MM.1S (cell line): ENCODE measurements at regions not wholly inside any gene's neighbourhood (a gene's known extent, or its start where the extent isn't known, plus 50 kb on each side); places are given as distances from the start of the nearest gene placed in this dataset.

Source experiments
- DNase-seq: peaks from one replicate; pipeline ENCODE4 v3.0.0-alpha.2; 2015
- H2AFZ ChIP-seq: fragments of 300-600 bp; sonication (generic); 2 replicates; pipeline ENCODE4 v1.6.0; 2016; ENCODE audit warnings: antibody characterized with exemption, low read length
- H3F3A ChIP-seq: fragments of 300-600 bp; sonication (generic); 2 replicates; pipeline ENCODE4 v1.6.1; 2016; ENCODE audit warnings: mild to moderate bottlenecking, antibody characterized with exemption, low read length, moderate library complexity, mixed read lengths; ENCODE audit not compliant: insufficient read depth
- H3K27ac ChIP-seq: fragments of 300-600 bp; sonication (generic); 2 replicates; pipeline ENCODE4 v1.5.1; 2016; ENCODE audit warnings: mild to moderate bottlenecking, low read length
- H3K27me3 ChIP-seq: fragments of 300-600 bp; sonication (generic); replicated peaks from 2 replicates; pipeline ENCODE4 v1.6.0; 2016; ENCODE audit warnings: low read length; ENCODE audit not compliant: insufficient read depth
- H3K36me3 ChIP-seq: fragments of 300-600 bp; sonication (generic); replicated peaks from 2 replicates; pipeline ENCODE4 v1.6.1; 2016; ENCODE audit warnings: mild to moderate bottlenecking, low read length, mixed read lengths; ENCODE audit not compliant: insufficient read depth
- H3K4me1 ChIP-seq: fragments of 300-600 bp; sonication (generic); 2 replicates; pipeline ENCODE4 v1.6.1; 2016; ENCODE audit warnings: low read length, mixed read lengths
- H3K4me2 ChIP-seq: fragments of 300-600 bp; sonication (generic); 2 replicates; pipeline ENCODE4 v1.6.0; 2016; ENCODE audit warnings: low read depth, low read length
- H3K4me3 ChIP-seq: fragments of 300-600 bp; sonication (generic); 2 replicates; pipeline ENCODE4 v1.5.1; 2016; ENCODE audit warnings: low read length, mixed read lengths
- H3K79me2 ChIP-seq: fragments of 300-600 bp; sonication (generic); 2 replicates; pipeline ENCODE4 v1.6.1; 2016; ENCODE audit warnings: mixed run types, low read length, mixed read lengths
- H3K9ac ChIP-seq: fragments of 300-600 bp; sonication (generic); 2 replicates; pipeline ENCODE4 v1.6.1; 2016; ENCODE audit warnings: low read length, mixed read lengths
- H3K9me2 ChIP-seq: fragments of 300-600 bp; sonication (generic); replicated peaks from 2 replicates; pipeline ENCODE4 v1.6.1; 2016; ENCODE audit warnings: mild to moderate bottlenecking, low read length, mixed read lengths; ENCODE audit not compliant: insufficient read depth
- H3K9me3 ChIP-seq: fragments of 300-600 bp; sonication (generic); replicated peaks from 2 replicates; pipeline ENCODE4 v1.6.1; 2016; ENCODE audit warnings: mild to moderate bottlenecking, low read length, mixed read lengths; ENCODE audit not compliant: insufficient read depth
- H4K20me1 ChIP-seq: fragments of 300-600 bp; sonication (generic); 2 replicates; pipeline ENCODE4 v1.6.1; 2016; ENCODE audit warnings: mild to moderate bottlenecking, low read length, moderate library complexity, mixed read lengths; ENCODE audit not compliant: insufficient read depth
- EZH2 ChIP-seq: fragments of 300-600 bp; sonication (generic); optimal IDR thresholded peaks from 2 replicates; pipeline ENCODE3; 2017; ENCODE audit warnings: low read depth, mild to moderate bottlenecking, antibody characterized with exemption, low read length, mixed read lengths
- EZH2phosphoT487 ChIP-seq: fragments of 300-600 bp; sonication (generic); IDR thresholded peaks from 2 replicates; pipeline ENCODE4 v1.6.1; 2018; ENCODE audit warnings: antibody characterized with exemption, low read length
- TF ChIP-seq, protein P1 (sequence below): fragments of 300-600 bp; sonication (generic); IDR thresholded peaks from 2 replicates; pipeline ENCODE4 v1.5.1; 2016; ENCODE audit warnings: antibody characterized with exemption, low read length, mixed read lengths

DNA sequence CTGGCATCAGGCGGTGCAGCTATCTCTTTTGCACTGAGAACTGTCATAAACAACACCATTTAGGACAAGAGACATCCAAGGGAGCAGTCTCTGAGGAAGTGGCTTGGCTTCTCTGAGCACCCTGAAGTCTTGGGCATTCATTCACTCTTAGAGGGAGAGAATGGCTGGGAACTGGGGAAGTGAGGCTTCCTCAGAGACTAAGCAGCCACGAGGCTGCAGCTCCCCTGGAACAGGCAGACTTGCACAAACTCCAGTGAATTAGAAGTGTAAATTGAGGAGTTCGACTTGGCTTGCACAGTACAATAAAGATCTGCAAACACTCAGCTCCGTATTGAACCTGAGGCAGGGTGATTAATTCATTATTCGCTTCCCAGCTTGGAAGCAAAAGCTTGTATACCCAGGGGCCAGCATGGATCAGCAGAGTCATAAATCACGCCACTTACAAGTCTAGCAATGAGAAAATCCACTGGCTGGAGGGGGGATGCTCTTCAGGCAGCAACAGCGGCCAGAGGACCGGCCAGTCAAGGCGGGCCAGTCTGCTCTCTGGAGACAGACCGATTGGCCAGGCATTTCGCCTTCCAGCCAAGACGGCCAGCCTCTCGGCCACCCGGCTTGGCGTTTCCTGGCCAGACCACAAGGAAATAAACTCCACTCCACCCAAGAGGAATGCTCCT, 118.8 kb upstream of the ADPGK start:
- no peak overlapping the region for H2AFZ ChIP-seq
- H3K9ac ChIP-seq: no peak overlapping the region
- H3F3A ChIP-seq: no peaks in the 10 kb centered on the region
- no peaks in the 10 kb centered on the region for H3K79me2 ChIP-seq
- no peak for DNase-seq
- H3K4me1 ChIP-seq: no peaks in the 10 kb centered on the region
- TF ChIP-seq EZH2: no peak
- TF ChIP-seq, protein P1, sequence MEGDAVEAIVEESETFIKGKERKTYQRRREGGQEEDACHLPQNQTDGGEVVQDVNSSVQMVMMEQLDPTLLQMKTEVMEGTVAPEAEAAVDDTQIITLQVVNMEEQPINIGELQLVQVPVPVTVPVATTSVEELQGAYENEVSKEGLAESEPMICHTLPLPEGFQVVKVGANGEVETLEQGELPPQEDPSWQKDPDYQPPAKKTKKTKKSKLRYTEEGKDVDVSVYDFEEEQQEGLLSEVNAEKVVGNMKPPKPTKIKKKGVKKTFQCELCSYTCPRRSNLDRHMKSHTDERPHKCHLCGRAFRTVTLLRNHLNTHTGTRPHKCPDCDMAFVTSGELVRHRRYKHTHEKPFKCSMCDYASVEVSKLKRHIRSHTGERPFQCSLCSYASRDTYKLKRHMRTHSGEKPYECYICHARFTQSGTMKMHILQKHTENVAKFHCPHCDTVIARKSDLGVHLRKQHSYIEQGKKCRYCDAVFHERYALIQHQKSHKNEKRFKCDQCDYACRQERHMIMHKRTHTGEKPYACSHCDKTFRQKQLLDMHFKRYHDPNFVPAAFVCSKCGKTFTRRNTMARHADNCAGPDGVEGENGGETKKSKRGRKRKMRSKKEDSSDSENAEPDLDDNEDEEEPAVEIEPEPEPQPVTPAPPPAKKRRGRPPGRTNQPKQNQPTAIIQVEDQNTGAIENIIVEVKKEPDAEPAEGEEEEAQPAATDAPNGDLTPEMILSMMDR: no peak
- TF ChIP-seq EZH2phosphoT487: no peak
- no peaks in the 10 kb centered on the region for H4K20me1 ChIP-seq
- no peaks in the 10 kb centered on the region for H3K9me3 ChIP-seq
- no peaks in the 10 kb centered on the region for H3K27me3 ChIP-seq
- no peaks in the 10 kb centered on the region for H3K9me2 ChIP-seq
- no peaks in the 10 kb centered on the region for H3K36me3 ChIP-seq
- H3K27ac ChIP-seq: no peak overlapping the region
- no peak overlapping the region for H3K4me3 ChIP-seq
- no peak overlapping the region for H3K4me2 ChIP-seq

DNA sequence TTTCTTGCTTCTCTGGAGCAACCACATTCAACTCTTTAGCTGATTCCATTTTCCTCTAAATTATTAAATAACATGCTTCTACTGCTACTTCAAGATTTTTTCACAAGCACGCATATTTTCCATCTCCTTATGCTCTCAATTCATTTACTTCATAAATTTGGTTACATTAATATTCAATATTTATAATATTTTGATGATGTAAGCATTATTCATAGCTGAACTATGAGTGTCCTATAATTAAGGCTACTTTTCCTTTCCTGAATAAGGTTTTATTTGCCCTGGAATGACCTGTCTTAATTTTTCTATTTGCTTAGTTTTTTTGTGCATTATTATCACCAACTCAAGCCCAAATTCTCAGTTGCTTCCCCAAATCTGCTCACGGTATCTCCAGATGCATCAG, 109.4 kb upstream of the ADPGK start:
- Histone ChIP-seq H3K4me2 (no peak overlapping the region), H3K79me2 (no peaks in the 10 kb centered on the region), H3K36me3 (no peaks in the 10 kb centered on the region), H3F3A (no peaks in the 10 kb centered on the region), H3K9me2 (no peaks in the 10 kb centered on the region), H3K9me3 (no peaks in the 10 kb centered on the region), H3K9ac (no peak overlapping the region), H3K27ac (no peak overlapping the region), H3K4me1 (no peaks in the 10 kb centered on the region), H2AFZ (no peak overlapping the region), H4K20me1 (no peaks in the 10 kb centered on the region), H3K4me3 (no peak overlapping the region), H3K27me3 (no peaks in the 10 kb centered on the region)
- TF ChIP-seq, protein P1: no peak
- TF ChIP-seq EZH2 (no peak), EZH2phosphoT487 (no peak)
- no peak for DNase-seq

DNA sequence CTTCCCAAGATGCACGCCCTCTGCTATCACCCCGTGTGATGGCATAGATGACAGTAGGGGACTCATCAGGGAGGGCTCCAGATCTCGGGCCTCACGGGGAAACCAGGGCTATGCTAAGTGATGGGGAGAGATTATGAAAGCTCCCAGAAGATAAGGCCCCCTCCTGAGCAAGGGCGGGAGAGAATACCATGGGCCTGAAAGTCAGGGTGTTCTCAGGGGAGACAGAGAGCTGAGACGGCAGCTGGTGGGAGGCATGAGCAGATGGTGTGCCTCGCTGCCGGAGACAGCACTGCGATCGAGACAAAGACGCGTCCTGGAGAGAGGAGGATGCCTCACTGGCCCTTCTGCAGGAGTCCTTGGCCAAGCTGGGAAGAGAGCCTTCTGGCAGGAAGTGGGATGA, 106.5 kb upstream of the ADPGK start:
- TF ChIP-seq, protein P1: no peak
- no peak for TF ChIP-seq EZH2
- TF ChIP-seq EZH2phosphoT487: no peak
- H3K9me3 ChIP-seq: no peaks in the 10 kb centered on the region
- no peaks in the 10 kb centered on the region for H3K27me3 ChIP-seq
- no peaks in the 10 kb centered on the region for H3F3A ChIP-seq
- no peaks in the 10 kb centered on the region for H3K36me3 ChIP-seq
- no peak for DNase-seq
- no peak overlapping the region for H3K9ac ChIP-seq
- no peaks in the 10 kb centered on the region for H3K9me2 ChIP-seq
- H3K4me1 ChIP-seq: no peaks in the 10 kb centered on the region
- H3K4me3 ChIP-seq: no peak overlapping the region
- no peaks in the 10 kb centered on the region for H3K79me2 ChIP-seq
- H3K4me2 ChIP-seq: no peak overlapping the region
- no peak overlapping the region for H2AFZ ChIP-seq
- no peaks in the 10 kb centered on the region for H4K20me1 ChIP-seq
- H3K27ac ChIP-seq: no peak overlapping the region
